ENCODE measurements at regions not wholly inside any gene's neighbourhood (a gene's known extent, or its start where the extent isn't known, plus 50 kb on each side); places are given as distances from the start of the nearest gene placed in this dataset.
"Not testable (repeated sequence)": the region's sequence is repeated elsewhere in the genome, so short reads cannot be mapped to it uniquely, and the experiment has no call there.

- Histone ChIP-seq H3K4me3 (no peak overlapping the region), H3K27me3 (ENCODE audit: low read depth) (no peaks in the 10 kb centered on the region), H3K36me3 (no peaks in the 10 kb centered on the region), H3K4me1 (no peaks in the 10 kb centered on the region), H3K9me3 (no peaks in the 10 kb centered on the region), H3K27ac (no peak overlapping the region)
- ATAC-seq = no peak
- intact Hi-C loops (cut with DNase I) = no loop called here
- DNase-seq = no peak
- TF ChIP-seq CTCF (IDR thresholded peaks at IDR 0.05) = no peak
These were observed 115.9 kb upstream of the IVNS1ABP start for GRCh38 chr1:185432948-185433347.

- no peak for TF ChIP-seq CTCF (IDR thresholded peaks at IDR 0.05)
- Histone ChIP-seq H3K4me3 (no peak overlapping the region), H3K4me1 (no peaks in the 10 kb centered on the region), H3K27ac (no peak overlapping the region), H3K9me3 (no peaks in the 10 kb centered on the region), H3K27me3 (ENCODE audit: low read depth) (no peaks in the 10 kb centered on the region), H3K36me3 (no peaks in the 10 kb centered on the region)
- intact Hi-C loops (cut with DNase I) = no loop called here
- DNase-seq = no peak
- no peak for ATAC-seq
These were observed 114.6 kb upstream of the IVNS1ABP start for GRCh38 chr1:185431612-185432011.

GRCh38 chr1:185429668-185430067 is 112.6 kb upstream of the IVNS1ABP start:
- H3K27me3 ChIP-seq (ENCODE audit: low read depth); DNase-seq; intact Hi-C loops (cut with DNase I); H3K4me3 ChIP-seq; H3K36me3 ChIP-seq; H3K9me3 ChIP-seq; H3K27ac ChIP-seq; ATAC-seq; H3K4me1 ChIP-seq: not testable (repeated sequence)

GRCh38 chr1:185427776-185428175 is 110.7 kb upstream of the IVNS1ABP start:
- intact Hi-C loops (cut with DNase I) = no loop called here
- H3K4me1 ChIP-seq = no peaks in the 10 kb centered on the region
- DNase-seq = no peak
- no peak overlapping the region for H3K27ac ChIP-seq
- H3K27me3 ChIP-seq (ENCODE audit: low read depth) = no peaks in the 10 kb centered on the region
- no peak for TF ChIP-seq CTCF (IDR thresholded peaks at IDR 0.05)
- H3K4me3 ChIP-seq = no peak overlapping the region
- ATAC-seq = no peak
- H3K9me3 ChIP-seq = no peaks in the 10 kb centered on the region
- no peaks in the 10 kb centered on the region for H3K36me3 ChIP-seq

GRCh38 chr1:185427264-185427663 is 110.2 kb upstream of the IVNS1ABP start:
- H3K27me3 ChIP-seq (ENCODE audit: low read depth) = no peaks in the 10 kb centered on the region
- H3K27ac ChIP-seq = no peak overlapping the region
- TF ChIP-seq CTCF (IDR thresholded peaks at IDR 0.05) = no peak
- H3K36me3 ChIP-seq = no peaks in the 10 kb centered on the region
- no peak for DNase-seq
- H3K9me3 ChIP-seq = no peaks in the 10 kb centered on the region
- H3K4me1 ChIP-seq = no peaks in the 10 kb centered on the region
- H3K4me3 ChIP-seq = no peak overlapping the region
- no peak for ATAC-seq
- intact Hi-C loops (cut with DNase I) = no loop called here

GRCh38 chr1:185426848-185427247 is 109.8 kb upstream of the IVNS1ABP start:
- DNase-seq = no peak
- H3K27me3 ChIP-seq (ENCODE audit: low read depth) = no peaks in the 10 kb centered on the region
- ATAC-seq = no peak
- H3K9me3 ChIP-seq = no peaks in the 10 kb centered on the region
- no peaks in the 10 kb centered on the region for H3K4me1 ChIP-seq
- intact Hi-C loops (cut with DNase I) = no loop called here
- no peak overlapping the region for H3K27ac ChIP-seq
- H3K36me3 ChIP-seq = no peaks in the 10 kb centered on the region
- H3K4me3 ChIP-seq = no peak overlapping the region
- no peak for TF ChIP-seq CTCF (IDR thresholded peaks at IDR 0.05)

All from lower lobe of right lung (tissue), 2 donors.